GM21529 (cell line): ENCODE measurements at regions not wholly inside any gene's neighbourhood (a gene's known extent, or its start where the extent isn't known, plus 50 kb on each side); places are given as distances from the start of the nearest gene placed in this dataset.

ENCODE experiments used
- ATAC-seq: cut with Tn5 transposase; IDR thresholded peaks from one replicate; pipeline ENCODE4 v1.9.1; 2021; ENCODE audit not compliant: unreplicated experiment

DNA sequence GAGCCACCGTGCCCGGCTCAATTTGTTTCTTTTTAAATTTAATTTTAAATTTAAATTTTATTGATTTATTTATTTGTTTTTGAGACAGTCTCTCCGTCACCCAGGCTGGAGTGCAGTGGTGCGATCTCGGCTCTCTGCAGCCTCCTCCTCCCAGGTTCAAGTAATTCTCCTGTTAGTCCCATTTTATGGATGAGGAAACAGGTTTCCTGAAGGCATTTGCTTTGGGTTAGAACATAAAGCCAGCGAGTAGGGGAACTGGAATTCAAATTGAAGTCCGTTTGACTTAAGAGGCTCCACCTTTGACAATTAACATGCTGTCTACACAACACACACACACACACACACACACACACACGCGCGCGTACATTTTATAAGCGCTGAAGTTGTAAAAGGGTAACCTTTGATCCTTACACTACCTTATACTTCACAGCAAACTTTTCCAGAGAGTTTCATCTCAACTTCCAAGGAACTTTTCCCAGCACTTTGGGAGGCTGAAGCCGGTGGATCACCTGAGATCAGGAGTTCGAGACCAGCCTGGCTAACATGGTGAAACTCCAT, 232.0 kb downstream of the BCAS1 start:
- ATAC-seq, result no peak

DNA sequence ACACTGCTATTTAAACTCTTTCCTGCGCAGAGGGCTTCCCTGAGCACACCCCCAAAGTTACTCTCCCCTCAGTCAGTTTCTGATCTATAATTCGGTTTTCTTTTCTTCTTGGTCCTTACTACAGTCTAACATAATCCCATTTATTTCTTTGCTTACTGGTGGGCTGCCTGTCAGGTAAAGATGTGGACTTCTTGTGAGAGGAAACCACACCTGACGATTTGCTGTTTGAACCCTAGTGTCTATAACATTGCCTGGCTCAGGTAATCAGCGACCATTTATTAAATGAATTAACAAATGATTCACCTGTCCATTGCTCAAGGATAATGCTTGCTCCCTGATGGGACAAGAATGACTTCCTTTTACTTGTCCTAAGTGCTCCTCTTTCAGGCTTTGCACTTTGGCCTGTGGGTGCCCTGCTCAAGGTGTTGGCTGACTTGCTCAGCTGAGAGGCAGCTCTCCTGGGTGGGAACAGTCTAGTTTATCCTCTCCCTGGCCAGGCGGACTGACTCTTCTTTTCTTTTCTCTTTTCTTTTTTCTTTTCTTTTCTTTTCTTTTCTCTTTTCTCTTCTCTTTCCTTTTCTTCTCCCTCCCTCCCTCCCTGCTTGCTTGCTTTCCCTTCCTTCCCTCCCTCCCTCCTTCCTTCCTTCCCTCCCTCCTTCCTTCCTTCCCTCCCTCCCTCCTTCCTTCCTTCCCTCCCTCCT, 233.1 kb downstream of the BCAS1 start:
- ATAC-seq, result no peak

DNA sequence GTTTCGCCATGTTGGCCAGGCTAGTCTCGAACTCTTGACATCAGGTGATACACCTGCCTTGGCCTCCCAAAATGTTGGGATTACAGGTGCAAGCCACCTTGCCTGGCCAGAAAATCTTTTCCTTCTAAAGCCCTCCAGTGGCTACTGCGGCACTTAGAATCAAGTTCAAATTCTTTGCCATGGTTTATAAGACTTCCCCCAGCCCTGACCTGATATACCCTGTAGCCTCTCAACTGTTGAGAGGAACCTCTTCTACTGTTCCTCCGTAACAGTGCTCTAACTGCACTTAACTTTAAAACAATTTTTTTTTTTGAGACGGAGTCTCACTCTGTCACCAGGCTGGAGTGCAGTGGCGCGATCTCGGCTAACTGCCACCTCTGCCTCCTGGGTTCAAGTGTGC, 235.6 kb downstream of the BCAS1 start:
- ATAC-seq, result no peak

DNA sequence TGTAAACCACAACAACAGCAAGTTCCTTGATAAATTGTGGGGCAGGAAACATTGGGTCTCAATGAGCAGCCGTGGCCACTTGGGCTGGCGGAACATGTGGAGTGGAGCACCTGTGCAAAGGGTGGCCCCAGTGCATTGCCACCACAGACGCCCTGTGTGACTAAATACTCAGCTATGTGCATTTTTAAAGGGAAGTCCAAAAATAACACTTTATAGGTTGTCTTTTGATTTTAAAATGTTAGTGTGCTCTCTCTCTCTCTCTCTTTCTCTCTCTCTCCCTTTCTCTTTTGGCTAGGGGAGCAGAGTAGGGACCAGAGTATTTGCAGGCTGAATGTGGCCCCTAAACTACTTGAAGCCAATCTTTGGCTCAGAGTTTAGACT, 236.3 kb downstream of the BCAS1 start:
- peak; percentile 38 for ATAC-seq

DNA sequence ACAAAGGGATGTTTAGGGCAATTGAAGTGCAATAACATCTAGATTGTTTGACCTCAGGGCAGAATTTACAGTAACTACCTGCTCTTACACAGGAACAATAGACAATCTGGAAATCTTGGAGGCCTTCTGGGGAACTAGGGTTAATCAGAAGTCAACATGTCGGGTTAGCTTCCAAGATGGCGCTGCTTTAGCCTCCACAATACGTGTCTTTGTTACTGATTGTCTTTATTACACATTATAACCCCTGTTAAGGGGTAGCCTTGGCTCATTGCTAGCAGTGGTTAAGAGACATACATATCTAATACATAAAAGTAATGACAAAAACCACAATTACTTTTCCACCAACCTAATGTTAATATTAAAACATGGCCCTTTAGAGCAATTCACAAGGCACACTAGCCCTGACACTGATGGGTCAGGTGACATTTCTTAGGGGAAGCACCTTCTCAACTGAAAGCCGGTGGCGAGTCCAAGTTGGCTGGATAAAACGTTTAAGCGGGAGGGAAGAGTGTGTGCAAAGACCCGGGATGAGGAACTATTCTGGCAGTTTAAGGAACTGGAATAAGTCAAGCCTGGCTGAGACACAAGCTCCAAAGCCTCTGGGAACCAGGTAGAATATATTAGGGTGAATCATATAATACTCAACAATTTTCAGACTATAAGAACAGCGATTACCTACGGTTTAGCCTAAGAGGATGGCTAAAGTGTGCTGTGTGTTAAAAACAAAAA, 236.9 kb downstream of the BCAS1 start:
- ATAC-seq, result no peak

DNA sequence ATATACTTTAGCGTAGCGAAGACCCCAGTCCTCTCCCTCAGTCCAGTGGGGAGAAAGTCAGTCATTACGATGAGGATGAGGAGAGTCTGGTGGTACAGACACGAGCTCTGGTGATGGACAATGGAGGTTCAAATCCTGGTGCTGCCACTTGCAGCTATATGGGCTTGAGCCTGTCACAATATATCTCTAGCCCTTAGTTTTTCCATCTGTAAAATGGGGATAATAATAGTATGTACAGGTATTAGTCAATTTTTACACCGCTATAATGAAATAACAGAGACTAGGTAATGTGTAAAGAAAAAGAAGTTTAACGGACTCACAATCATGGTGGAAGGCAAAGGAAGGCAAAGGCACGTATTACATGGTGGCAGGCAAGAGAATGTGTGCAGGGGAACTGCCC, 237.9 kb downstream of the BCAS1 start:
- ATAC-seq, result no peak

DNA sequence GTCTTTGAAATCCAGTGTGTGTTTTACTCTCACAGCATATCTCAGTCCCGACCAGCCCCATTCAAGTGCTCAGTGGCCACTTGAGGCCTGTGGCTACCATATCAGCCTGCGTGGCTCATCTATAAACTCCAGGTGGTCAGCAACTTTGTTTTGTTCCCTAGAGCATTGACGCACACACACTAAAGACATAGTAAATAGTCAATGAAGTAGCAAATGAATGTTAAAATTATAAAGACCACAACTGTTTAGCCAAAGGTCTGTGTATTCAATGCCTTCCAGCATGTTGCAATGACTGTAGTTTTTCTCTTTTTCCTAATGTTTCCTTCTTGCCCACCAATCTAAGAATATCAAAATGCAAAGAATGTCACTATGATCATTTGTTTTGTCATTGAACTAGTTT, 238.2 kb upstream of the ZNF217 start:
- ATAC-seq, result no peak

DNA sequence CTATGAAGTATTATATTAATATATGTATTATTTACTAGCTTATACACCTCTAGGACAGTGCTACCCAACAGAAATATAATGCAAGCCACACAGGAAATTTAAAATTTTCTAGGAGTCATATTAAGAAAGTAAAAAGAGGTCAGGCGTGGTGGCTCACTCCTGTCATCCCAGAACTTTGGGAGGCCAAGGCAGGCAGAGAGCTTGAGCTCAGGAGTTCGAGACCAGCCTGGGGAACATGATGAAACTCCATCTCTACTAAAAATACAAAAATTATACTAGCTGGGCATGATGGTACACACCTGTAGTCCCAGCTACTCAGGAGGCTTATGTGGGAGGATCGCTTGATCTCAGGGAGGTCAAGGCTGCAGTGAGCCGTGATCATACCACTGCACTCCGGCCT, 237.6 kb upstream of the ZNF217 start:
- no peak for ATAC-seq

DNA sequence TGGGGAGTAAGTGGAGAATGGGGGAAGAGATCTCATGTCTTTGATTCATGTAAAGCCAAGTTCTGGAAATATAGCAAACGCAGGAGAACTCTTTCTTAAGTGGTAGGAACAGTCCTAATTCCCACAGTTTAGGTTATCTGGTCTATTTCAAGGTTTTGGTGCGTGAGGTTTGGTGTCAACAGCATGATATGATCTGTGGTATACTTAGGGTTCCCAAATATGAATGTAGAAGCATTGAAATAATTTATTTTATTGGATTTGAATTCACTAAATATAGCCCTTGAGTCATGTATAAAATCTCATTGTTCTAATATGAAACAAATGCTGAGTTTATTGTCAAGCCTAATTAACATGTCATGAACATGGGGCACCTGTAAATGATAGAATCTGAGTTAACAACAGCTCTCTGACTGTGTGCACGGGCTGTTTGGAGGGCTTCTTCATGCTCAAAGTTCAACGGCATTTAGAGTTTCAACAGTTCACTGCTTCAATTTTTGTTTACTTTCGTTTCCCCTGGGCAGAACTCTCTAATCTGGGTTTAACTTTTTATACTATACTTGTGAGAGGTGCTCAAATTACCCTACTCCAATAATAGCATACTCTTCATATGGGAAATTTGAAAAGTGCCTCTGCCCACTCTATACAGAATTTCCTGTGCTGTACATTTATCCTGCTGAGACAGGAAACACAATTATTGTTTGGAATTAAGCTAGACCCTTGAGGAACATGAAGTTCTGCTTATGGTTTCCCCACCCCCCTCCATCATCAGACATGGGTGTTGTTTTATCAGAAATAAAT, 236.3 kb upstream of the ZNF217 start:
- no peak for ATAC-seq

DNA sequence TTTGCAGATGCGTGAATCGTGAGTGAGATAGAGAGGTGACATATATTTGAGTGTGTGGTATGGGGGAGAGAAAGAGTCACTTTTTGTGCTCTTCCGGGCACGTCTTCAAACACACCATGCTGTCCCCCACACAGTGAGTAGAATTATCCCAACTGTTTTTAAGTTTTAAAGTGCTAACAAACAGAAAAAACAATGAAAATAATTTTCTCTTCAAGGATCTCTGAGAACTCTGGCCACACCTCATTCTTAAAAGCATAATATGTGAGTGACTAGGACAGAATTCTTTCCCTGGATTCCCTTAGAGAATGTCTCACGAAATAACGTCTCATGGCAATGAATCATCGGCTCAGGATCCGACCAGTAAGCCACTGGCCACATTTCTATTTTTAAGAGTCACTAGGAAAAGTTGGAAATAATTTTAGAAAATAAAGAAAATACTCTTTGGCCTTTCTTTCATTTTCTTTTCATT, 235.7 kb upstream of the ZNF217 start:
- no peak for ATAC-seq

DNA sequence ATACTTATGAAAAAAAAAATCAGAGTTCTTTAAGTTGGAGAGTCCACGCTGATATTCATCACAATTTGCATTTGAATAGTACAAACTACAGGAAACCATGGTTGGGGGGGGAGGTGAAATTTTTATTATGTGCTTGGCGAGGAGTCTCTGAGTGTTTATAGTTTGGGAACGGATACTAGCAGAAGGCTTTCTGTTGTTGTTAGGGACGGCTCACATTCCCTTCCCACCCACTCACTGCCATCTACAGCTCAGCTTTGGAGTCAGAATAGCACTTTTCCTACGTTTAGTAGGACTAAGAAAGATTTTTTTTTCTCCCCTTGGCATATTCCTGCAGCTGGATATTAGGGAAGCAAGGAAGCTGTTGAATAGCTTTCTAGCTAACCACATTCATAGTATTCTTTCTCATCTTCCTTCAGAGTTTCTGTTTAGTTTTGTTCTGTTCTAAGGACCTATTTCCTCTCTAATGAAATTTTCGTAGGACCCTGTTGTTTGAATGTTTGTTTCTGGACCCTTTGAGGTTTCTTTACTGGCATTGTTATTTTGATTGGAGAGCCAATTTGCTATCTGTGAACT, 235.1 kb upstream of the ZNF217 start:
- no peak for ATAC-seq

DNA sequence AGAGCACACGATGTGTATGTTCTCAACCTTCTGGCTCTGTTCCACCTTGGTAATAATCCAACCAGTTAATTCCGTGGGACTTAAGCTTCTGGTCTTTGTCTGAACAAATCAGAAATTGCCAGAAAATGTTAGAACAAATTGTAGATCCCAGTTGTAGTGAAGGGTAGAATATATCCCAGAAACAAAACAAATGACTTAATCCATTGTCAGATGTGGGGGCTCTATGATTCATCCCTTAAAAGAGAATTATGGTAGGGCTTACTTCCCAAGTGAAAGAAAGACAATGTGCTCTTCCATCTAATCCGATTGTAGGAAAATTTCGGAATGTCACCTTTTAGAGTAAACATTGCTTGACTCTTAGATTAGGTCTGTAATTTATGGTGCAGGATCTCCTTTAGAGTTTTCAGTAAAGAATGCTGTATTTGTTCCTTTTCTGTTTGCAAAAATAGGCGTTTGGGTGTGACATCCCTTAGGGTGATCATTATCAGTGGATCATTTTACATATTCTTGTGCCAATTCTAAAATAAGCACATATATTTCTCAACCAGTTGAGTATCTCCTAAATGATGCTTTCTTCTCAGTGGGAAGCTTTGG, 234.5 kb upstream of the ZNF217 start:
- ATAC-seq, result no peak

DNA sequence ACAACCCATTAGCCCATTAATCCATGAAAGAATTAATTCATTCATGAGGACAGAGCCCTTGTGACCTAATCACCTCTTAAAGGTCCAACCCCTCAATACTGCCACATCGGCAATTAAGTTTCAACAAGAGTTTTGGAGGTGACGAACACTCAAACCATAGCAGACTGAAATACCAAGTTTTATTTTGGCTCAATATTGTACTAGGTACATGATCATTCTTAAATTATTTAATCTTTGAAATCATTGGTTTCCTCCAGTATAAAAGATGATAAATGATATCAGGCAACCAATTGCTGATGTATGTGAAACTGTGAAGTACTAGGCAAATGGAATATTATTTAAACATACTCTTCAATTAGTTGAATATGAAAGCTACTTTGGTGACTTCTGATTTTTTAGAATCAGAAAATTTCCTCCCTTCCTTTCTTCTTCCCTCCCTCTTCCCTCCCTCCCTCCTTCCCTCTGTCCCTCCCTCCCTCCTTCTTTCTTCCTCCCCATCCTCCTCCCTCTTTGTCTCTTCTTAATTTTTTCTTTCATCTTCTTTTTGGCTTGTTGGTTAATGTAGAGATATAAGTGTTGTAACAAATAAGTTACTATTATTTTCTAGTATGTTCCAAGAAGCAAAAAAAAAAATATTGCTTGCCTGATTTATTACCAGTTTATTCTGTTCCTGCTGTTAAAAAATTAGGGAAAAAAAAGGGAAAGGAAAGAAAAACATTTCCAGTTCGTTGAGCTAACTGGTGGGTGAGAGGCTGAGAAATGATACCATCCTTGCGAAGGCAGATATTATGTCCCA, 233.9 kb upstream of the ZNF217 start:
- no peak for ATAC-seq

DNA sequence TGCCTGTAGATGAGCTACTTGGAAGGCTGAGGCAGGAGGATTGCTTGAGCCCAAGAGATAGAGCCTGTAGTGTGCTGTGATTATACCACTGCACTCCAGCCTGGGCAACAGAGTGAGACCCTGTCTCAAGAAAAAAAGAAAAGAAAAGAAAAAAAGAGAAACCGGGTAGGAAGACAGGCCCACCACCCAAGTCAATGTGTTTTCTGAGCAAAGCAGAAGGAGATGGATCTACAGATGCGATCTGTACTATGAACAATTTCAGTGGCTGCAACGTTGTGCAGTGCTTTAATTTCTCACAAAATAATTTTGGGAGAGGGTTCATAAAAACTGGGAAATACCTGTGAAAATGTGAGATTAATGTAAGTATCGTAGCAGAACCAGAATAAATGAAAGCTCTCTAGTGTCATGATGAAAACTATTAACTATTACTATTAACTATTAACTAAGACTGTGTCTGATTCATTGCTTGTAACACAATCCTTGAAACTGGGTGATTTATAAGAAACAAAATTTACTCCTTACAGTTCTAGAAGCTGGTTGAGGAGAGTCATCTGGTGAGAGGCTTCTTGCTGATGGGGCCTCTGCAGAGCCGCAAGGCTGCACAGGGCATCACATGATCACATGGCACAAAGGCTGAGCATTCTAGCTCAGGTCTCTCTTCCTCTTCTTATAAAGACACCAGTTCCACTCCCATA, 233.1 kb upstream of the ZNF217 start:
- ATAC-seq, result peak; percentile 46

DNA sequence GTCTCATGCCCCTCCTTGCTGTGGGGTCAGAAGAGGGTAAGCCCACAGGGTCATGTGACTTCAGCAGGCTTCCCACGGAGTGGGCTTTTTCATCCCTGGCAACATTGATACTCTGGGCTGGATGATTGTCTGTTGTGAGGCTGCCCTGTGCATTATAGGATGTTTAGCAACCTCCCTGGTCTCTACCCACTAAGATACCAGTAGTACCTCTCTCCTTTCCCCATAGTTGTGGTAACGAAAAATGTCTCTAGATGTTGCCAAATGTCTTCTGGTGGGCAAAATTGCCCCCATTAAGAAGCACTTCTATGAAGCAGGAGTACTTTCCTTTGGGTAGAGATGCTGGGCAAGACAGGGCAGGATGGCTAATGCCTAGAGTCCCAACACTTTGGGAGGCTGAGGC, 232.5 kb upstream of the ZNF217 start:
- ATAC-seq, result no peak

DNA sequence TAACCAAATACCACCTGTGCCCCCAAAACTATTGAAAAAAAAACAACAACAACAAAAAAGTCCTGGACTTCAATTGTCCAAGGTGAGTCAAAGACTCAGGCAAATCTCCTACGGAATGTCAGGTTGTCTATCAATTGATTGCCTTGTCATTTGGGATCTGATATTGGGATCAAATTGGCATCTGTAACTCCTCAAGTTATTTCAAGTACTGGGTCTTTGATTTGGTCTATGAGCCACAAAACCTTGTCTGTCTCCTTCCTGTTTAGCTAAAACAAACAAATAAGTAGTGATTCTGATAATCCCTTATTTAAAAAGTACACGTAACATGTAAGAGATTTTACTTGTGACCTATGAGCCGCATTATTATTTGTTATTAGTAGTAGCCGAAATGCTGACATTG, 231.6 kb upstream of the ZNF217 start:
- no peak for ATAC-seq

DNA sequence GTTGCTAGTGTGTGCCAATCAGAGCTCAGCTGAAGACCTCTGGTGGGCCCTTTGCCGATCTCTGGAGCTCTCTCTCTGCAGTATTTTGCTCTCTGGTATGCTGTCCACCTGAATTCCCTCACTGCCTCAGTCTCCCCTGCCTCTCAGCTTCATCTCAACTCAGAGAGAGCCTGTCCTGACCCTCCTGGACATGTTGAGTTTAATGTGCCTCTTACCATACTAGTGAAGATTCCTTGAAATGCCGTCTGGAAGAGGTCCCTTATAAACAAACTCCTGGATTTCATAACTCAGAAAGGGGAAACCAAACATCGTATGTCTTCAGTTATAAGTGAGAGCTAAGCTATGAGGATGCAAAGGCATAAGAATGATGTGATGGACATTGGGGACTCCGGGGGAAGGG, 231.1 kb upstream of the ZNF217 start:
- ATAC-seq, result no peak

DNA sequence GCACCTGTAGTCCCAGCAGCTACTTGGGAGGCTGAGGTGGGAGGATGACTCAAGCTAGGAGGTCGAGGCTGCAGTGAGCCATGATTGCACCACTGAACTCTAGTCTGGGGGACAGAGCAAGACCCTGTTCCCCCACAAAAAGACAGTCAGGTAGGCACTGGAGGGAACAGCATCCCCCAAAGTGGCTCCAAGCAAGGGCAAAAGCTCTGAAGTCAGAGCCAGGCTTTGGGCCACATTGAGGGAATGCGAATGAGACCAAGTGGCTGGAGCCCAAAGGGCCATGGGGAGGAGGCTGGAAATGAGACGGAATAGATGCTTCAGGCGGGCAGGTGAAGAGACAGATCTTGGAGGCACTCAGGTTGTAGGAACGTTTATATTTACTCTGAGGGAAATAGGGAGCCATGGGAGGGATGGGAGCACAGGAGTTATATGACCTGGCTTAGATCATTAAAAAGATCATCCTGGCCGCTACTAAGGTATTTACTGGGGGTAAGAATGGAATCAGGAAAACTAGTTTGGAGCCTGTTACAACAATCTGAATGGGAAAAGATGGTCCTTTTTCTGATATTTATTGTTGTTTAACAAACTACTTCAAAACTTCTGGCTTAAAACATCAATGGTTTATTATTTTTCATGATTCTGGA, 229.6 kb upstream of the ZNF217 start:
- no peak for ATAC-seq

DNA sequence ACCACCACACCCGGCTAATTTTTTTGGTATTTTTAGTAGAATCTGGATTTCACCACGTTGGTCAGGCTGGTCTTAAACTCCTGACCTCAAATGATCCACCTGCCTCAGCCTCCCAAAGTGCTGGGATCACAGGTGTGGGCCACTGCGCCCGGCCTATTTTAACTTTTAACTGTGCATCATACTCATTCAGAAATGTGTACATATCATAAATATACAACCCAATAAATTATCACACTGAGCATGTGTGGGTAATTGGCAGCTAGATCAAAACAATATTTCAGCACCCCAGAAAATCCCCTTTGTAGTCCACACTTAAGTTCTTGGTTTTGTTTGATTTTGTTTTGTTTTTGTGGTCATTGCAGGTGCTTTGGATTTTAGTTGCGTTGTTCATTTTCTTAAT, 228.9 kb upstream of the ZNF217 start:
- no peak for ATAC-seq
